Type B pancreatic cell (in vitro differentiated cells): ENCODE measurements at regions not wholly inside any gene's neighbourhood (a gene's known extent, or its start where the extent isn't known, plus 50 kb on each side); places are given as distances from the start of the nearest gene placed in this dataset.
"Not testable (repeated sequence)": the region's sequence is repeated elsewhere in the genome, so short reads cannot be mapped to it uniquely, and the experiment has no call there.

Experiments
- DNase-seq: peaks from one replicate; pipeline ENCODE4 v3.0.0; 2021; ENCODE audit warnings: mixed read lengths; ENCODE audit not compliant: unreplicated experiment; ENCODE audit errors: extremely low spot score
- H3K27ac Mint-ChIP-seq: 2 replicates; pipeline ENCODE4 v1.8.0; 2021; ENCODE audit warnings: mild to moderate bottlenecking, mixed read lengths
- H3K27me3 Mint-ChIP-seq: 2 replicates; pipeline ENCODE4 v1.8.0; 2021; ENCODE audit warnings: mixed read lengths
- H3K36me3 Mint-ChIP-seq: 2 replicates; pipeline ENCODE4 v1.8.0; 2021; ENCODE audit warnings: mixed read lengths
- H3K4me1 Mint-ChIP-seq: one replicate; pipeline ENCODE4 v1.8.0; 2021; ENCODE audit warnings: mixed read lengths; ENCODE audit not compliant: unreplicated experiment
- H3K4me3 Mint-ChIP-seq: 2 replicates; pipeline ENCODE4 v1.8.0; 2021; ENCODE audit warnings: mild to moderate bottlenecking, mixed read lengths
- H3K9me3 Mint-ChIP-seq: 2 replicates; pipeline ENCODE4 v1.8.0; 2021; ENCODE audit warnings: mixed read lengths
- TF ChIP-seq, protein P1 (sequence below): fragments of 200-600 bp; sonication (generic); conservative IDR thresholded peaks from 2 replicates; pipeline ENCODE4 v1.5.0; 2021; ENCODE audit warnings: antibody characterized with exemption, mild to moderate bottlenecking

GRCh38 chr2:182542501-182543258, 115.8 kb upstream of the PDE1A start:
- TF ChIP-seq, protein P1, sequence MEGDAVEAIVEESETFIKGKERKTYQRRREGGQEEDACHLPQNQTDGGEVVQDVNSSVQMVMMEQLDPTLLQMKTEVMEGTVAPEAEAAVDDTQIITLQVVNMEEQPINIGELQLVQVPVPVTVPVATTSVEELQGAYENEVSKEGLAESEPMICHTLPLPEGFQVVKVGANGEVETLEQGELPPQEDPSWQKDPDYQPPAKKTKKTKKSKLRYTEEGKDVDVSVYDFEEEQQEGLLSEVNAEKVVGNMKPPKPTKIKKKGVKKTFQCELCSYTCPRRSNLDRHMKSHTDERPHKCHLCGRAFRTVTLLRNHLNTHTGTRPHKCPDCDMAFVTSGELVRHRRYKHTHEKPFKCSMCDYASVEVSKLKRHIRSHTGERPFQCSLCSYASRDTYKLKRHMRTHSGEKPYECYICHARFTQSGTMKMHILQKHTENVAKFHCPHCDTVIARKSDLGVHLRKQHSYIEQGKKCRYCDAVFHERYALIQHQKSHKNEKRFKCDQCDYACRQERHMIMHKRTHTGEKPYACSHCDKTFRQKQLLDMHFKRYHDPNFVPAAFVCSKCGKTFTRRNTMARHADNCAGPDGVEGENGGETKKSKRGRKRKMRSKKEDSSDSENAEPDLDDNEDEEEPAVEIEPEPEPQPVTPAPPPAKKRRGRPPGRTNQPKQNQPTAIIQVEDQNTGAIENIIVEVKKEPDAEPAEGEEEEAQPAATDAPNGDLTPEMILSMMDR = no peak
- Mint-ChIP-seq H3K9me3 (no peaks in the 10 kb centered on the region), H3K36me3 (no peaks in the 10 kb centered on the region), H3K27me3 (peaks cover 3% of the 10 kb centered on the region), H3K4me3 (no peak overlapping the region), H3K27ac (no peak overlapping the region), H3K4me1 (no peaks in the 10 kb centered on the region)
- no peak for DNase-seq

DNA sequence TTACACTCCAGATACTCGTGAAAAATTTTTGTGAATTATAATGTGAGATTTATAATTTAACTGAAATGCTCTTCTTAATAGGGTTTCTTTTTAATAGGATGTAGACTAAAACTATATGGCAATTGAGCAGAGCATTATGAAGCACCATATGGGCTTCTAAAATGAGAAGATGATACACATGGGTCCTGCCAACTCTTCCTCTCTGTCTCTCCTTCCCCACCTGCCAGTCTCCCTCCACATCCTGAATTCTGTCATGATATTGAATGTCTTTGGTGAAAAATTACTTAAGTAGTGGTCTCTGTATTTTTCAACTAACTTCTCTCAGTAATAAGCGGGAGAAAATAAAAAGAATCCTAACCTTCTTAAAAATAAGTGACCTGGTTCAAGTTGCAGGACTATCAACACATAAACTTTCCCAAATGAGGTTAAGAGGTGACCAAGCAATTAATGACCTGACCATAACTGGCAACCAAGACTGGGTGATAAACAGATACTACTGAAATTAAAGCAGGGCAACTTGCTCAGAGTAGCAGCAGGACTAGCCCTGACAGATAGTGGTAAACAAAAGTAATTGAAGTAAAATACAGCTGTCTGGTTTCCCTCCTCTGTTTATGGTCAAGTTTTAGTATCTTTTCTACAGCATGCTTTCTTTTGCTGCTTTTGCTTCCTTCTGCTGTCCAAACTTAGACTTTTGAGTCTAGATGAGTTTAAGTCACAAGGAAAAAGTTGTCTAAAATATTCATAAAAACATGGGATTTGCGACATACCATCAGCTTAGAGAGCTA, 117.1 kb upstream of the PDE1A start:
- Mint-ChIP-seq H3K4me3 (no peak overlapping the region), H3K4me1 (peaks cover 4% of the 10 kb centered on the region), H3K27ac (no peak overlapping the region), H3K36me3 (no peaks in the 10 kb centered on the region), H3K9me3 (no peaks in the 10 kb centered on the region), H3K27me3 (peaks cover 3% of the 10 kb centered on the region)
- TF ChIP-seq, protein P1 = no peak
- DNase-seq = no peak

GRCh38 chr2:182545420-182546167, 118.8 kb upstream of the PDE1A start:
- Mint-ChIP-seq H3K4me3 (no peak overlapping the region), H3K9me3 (no peaks in the 10 kb centered on the region), H3K4me1 (peaks cover 4% of the 10 kb centered on the region), H3K36me3 (no peaks in the 10 kb centered on the region), H3K27me3 (peaks cover 3% of the 10 kb centered on the region), H3K27ac (no peak overlapping the region)
- TF ChIP-seq, protein P1 = no peak
- DNase-seq = no peak

GRCh38 chr2:182548031-182548950, 121.5 kb upstream of the PDE1A start:
- Mint-ChIP-seq H3K27ac (no peak overlapping the region), H3K27me3 (peaks cover 3% of the 10 kb centered on the region), H3K9me3 (no peaks in the 10 kb centered on the region), H3K36me3 (no peaks in the 10 kb centered on the region), H3K4me3 (no peak overlapping the region), H3K4me1 (peaks cover 4% of the 10 kb centered on the region)
- TF ChIP-seq, protein P1 = no peak
- DNase-seq = no peak

- Mint-ChIP-seq H3K36me3 (no peaks in the 10 kb centered on the region), H3K27me3 (peaks cover 2% of the 10 kb centered on the region), H3K4me1 (peaks cover 4% of the 10 kb centered on the region), H3K27ac (no peak overlapping the region), H3K9me3 (no peaks in the 10 kb centered on the region), H3K4me3 (no peak overlapping the region)
- DNase-seq = no peak
- TF ChIP-seq, protein P1 = no peak
Measured at GRCh38 chr2:182550234-182550633, 123.4 kb upstream of the PDE1A start.

GRCh38 chr2:182552232-182552631, 125.4 kb upstream of the PDE1A start:
- H3K9me3 Mint-ChIP-seq, DNase-seq, H3K4me1 Mint-ChIP-seq, H3K4me3 Mint-ChIP-seq, H3K27me3 Mint-ChIP-seq, H3K27ac Mint-ChIP-seq, H3K36me3 Mint-ChIP-seq: not testable (repeated sequence)

GRCh38 chr2:182552785-182553184, 125.9 kb upstream of the PDE1A start:
- H3K9me3 Mint-ChIP-seq, H3K4me1 Mint-ChIP-seq, DNase-seq, H3K27ac Mint-ChIP-seq, H3K27me3 Mint-ChIP-seq, H3K4me3 Mint-ChIP-seq, H3K36me3 Mint-ChIP-seq: not testable (repeated sequence)
